ENCODE measurements at regions not wholly inside any gene's neighbourhood (a gene's known extent, or its start where the extent isn't known, plus 50 kb on each side); places are given as distances from the start of the nearest gene placed in this dataset.

GRCh38 chr16:48086422-48086821 lies 69.4 kb downstream of the ABCC12 start:
- Mint-ChIP-seq H3K4me1 (no peaks in the 10 kb centered on the region), H3K27me3 (ENCODE audit: low read depth) (peaks cover 20% of the 10 kb centered on the region), H3K27ac (no peak overlapping the region), H3K4me3 (no peak overlapping the region), H3K36me3 (no peaks in the 10 kb centered on the region), H3K9me3 (no peaks in the 10 kb centered on the region)
- TF ChIP-seq, protein P1, sequence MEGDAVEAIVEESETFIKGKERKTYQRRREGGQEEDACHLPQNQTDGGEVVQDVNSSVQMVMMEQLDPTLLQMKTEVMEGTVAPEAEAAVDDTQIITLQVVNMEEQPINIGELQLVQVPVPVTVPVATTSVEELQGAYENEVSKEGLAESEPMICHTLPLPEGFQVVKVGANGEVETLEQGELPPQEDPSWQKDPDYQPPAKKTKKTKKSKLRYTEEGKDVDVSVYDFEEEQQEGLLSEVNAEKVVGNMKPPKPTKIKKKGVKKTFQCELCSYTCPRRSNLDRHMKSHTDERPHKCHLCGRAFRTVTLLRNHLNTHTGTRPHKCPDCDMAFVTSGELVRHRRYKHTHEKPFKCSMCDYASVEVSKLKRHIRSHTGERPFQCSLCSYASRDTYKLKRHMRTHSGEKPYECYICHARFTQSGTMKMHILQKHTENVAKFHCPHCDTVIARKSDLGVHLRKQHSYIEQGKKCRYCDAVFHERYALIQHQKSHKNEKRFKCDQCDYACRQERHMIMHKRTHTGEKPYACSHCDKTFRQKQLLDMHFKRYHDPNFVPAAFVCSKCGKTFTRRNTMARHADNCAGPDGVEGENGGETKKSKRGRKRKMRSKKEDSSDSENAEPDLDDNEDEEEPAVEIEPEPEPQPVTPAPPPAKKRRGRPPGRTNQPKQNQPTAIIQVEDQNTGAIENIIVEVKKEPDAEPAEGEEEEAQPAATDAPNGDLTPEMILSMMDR (IDR thresholded peaks at IDR 0.05; ENCODE audit: unreplicated experiment), result no peak
- DNase-seq (ENCODE audit: low spot score in 2 of 2, unreplicated experiment in 2 of 2), result no peak

DNA sequence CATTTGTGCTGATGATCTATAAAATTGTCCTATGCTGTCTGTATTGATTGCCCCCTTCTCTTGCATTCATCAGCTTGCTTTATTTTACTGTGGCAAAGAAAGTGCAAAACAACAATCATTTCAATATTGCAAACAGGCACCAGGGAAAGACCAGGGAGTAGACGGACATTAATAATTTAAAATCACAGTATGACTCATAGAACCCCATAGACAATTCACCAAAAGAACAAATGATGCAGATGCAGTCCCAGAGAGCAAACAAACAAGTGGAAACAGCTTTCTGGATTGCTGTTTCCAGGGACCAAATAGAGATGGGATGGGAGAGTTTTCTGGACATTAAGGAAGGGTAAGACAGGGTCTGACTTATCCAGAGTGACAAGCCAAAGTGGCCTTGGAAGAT lies 70.1 kb downstream of the ABCC12 start:
- H3K27ac Mint-ChIP-seq, result no peak overlapping the region
- no peak for DNase-seq (ENCODE audit: low spot score in 2 of 2, unreplicated experiment in 2 of 2)
- H3K36me3 Mint-ChIP-seq, result no peaks in the 10 kb centered on the region
- TF ChIP-seq, protein P1 (IDR thresholded peaks at IDR 0.05; ENCODE audit: unreplicated experiment), result no peak
- no peaks in the 10 kb centered on the region for H3K9me3 Mint-ChIP-seq
- peaks cover 15% of the 10 kb centered on the region for H3K27me3 Mint-ChIP-seq (ENCODE audit: low read depth)
- no peaks in the 10 kb centered on the region for H3K4me1 Mint-ChIP-seq
- no peak overlapping the region for H3K4me3 Mint-ChIP-seq

- no peak overlapping the region for H3K27ac Mint-ChIP-seq
These were observed 71.0 kb downstream of the ABCC12 start for GRCh38 chr16:48084826-48085225.

GRCh38 chr16:48082516-48082915 lies 73.3 kb downstream of the ABCC12 start:
- no peak overlapping the region for H3K4me3 Mint-ChIP-seq
- H3K27me3 Mint-ChIP-seq (ENCODE audit: low read depth), result peaks cover 15% of the 10 kb centered on the region
- H3K27ac Mint-ChIP-seq, result no peak overlapping the region
- DNase-seq (ENCODE audit: low spot score in 2 of 2, unreplicated experiment in 2 of 2), result no peak
- no peaks in the 10 kb centered on the region for H3K9me3 Mint-ChIP-seq
- no peaks in the 10 kb centered on the region for H3K36me3 Mint-ChIP-seq
- H3K4me1 Mint-ChIP-seq, result no peaks in the 10 kb centered on the region
- TF ChIP-seq, protein P1 (IDR thresholded peaks at IDR 0.05; ENCODE audit: unreplicated experiment), result no peak

More at GRCh38 chr16:48084826-48085225, 71.0 kb downstream of the ABCC12 start:
- Mint-ChIP-seq H3K4me1 (no peaks in the 10 kb centered on the region), H3K36me3 (no peaks in the 10 kb centered on the region), H3K4me3 (no peak overlapping the region), H3K9me3 (no peaks in the 10 kb centered on the region), H3K27me3 (ENCODE audit: low read depth) (peaks cover 15% of the 10 kb centered on the region)
- TF ChIP-seq, protein P1 (IDR thresholded peaks at IDR 0.05; ENCODE audit: unreplicated experiment), result no peak
- no peak for DNase-seq (ENCODE audit: low spot score in 2 of 2, unreplicated experiment in 2 of 2)

DNA sequence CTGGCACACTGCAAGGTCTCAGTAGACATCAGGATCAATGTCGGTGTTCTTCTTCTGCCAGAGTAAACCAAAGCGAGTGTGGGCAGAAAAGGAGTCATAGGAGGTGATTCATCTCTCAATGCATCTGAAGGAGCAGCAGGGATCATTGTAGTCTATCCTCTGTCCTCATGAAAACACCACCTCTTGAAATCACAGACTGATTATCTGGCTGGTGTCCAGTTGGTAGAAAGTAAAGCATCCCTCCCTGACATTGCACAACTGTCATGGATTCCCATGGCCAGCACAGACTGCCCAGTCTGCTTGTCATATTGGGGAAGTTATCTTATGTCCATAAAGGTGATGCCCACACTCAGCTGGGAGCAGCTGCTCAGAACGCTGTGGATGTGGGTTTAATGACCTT lies 74.1 kb downstream of the ABCC12 start:
- no peak overlapping the region for H3K4me3 Mint-ChIP-seq
- H3K27me3 Mint-ChIP-seq (ENCODE audit: low read depth), result peaks cover 17% of the 10 kb centered on the region
- no peaks in the 10 kb centered on the region for H3K36me3 Mint-ChIP-seq
- H3K9me3 Mint-ChIP-seq, result no peaks in the 10 kb centered on the region
- TF ChIP-seq, protein P1 (IDR thresholded peaks at IDR 0.05; ENCODE audit: unreplicated experiment), result no peak
- no peak overlapping the region for H3K27ac Mint-ChIP-seq
- H3K4me1 Mint-ChIP-seq, result no peaks in the 10 kb centered on the region
- no peak for DNase-seq (ENCODE audit: low spot score in 2 of 2, unreplicated experiment in 2 of 2)

DNA sequence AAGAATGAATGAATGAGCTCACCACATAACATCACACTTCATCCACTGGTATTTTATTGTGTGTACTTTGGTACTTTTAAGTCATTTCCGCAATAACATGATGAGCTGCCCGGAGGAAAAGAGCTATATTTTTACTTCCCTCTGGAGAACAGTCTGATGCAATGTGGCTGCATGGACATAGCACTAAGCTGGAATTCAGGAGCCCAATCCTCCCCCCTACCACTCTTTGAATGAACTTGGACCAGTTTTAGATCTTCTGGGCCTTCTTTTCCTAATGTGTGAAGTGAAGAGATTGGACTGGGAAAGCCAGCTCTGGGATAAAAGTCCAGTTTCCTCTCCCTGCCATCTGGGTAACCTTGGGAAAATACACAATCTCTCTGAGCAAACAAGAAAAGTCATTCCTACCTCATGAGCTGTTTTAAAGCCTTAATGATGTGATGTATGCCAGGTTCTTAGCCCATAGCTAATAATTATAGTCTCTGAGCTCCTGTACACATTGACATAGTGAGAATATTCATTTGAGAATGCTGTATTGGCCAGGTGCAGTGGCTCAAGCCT lies 79.3 kb downstream of the ABCC12 start:
- H3K9me3 Mint-ChIP-seq, result no peaks in the 10 kb centered on the region
- no peak for DNase-seq (ENCODE audit: low spot score in 2 of 2, unreplicated experiment in 2 of 2)
- H3K4me1 Mint-ChIP-seq, result no peaks in the 10 kb centered on the region

More for the DNA sequence above, 79.3 kb downstream of the ABCC12 start:
- Mint-ChIP-seq H3K4me3 (no peak overlapping the region), H3K36me3 (no peaks in the 10 kb centered on the region), H3K27me3 (ENCODE audit: low read depth) (peaks cover 7% of the 10 kb centered on the region), H3K27ac (no peak overlapping the region)
- TF ChIP-seq, protein P1 (IDR thresholded peaks at IDR 0.05; ENCODE audit: unreplicated experiment), result no peak
